Heart right ventricle (tissue), 16 donors: ENCODE measurements at regions not wholly inside any gene's neighbourhood (a gene's known extent, or its start where the extent isn't known, plus 50 kb on each side); places are given as distances from the start of the nearest gene placed in this dataset.

Experiments used
- ATAC-seq, 8 donors: fragments of 200-7000 bp; cut with Tn5 transposase; one replicate each; pipeline ENCODE4 v1.9.1; 2020; ENCODE audit warnings: mild to moderate bottlenecking in 8 of 8, moderate library complexity in 8 of 8, moderate number of reproducible peaks in 1 of 8
- DNase-seq, 2 donors: peaks; one replicate each; pipeline ENCODE4 v3.0.0-alpha.2; 2020
- H3K27ac ChIP-seq, 10 donors: fragments of 200-600 bp; sonication (generic) in 2 of 10; one replicate each; pipeline versions ENCODE4 v1.5.0 to v1.8.0; 2020 to 2022; ENCODE audit warnings: mild to moderate bottlenecking in 3 of 10
- H3K27me3 ChIP-seq, 7 donors: fragments of 200-600 bp; one replicate each; pipeline ENCODE4 v1.8.0; 2021 to 2022; ENCODE audit warnings: mild to moderate bottlenecking in 2 of 7
- H3K36me3 ChIP-seq, 9 donors: fragments of 200-600 bp; sonication (generic) in 1 of 9; one replicate each; pipeline versions ENCODE4 v1.5.0 to v1.8.0; 2020 to 2022; ENCODE audit warnings: mild to moderate bottlenecking in 2 of 9
- H3K4me1 ChIP-seq, 9 donors: fragments of 200-600 bp; sonication (generic) in 1 of 9; one replicate each; pipeline versions ENCODE4 v1.5.0 to v1.8.0; 2020 to 2022; ENCODE audit warnings: mild to moderate bottlenecking in 4 of 9
- H3K4me3 ChIP-seq, 10 donors: fragments of 200-600 bp; sonication (generic) in 2 of 10; one replicate each; pipeline versions ENCODE4 v1.5.0 to v1.8.0; 2020 to 2022; ENCODE audit warnings: mild to moderate bottlenecking in 7 of 10, moderate library complexity in 2 of 10
- H3K9me3 ChIP-seq, 11 donors: fragments of 200-600 bp in 10 of 11; sonication (generic) in 2 of 11; one replicate each; pipeline versions ENCODE4 v1.5.0 to v1.8.0; 2013 to 2022; ENCODE audit warnings: mild to moderate bottlenecking in 2 of 11, control low read depth in 1 of 11, moderate library complexity in 1 of 11
- WGBS, 2 donors: extraction: QIAGEN DNeasy Blood & Tissue Kit; methylation state at CpG; one replicate each; pipeline ENCODE4 v1.1.7; 2013; ENCODE audit warnings: inconsistent platforms in 1 of 2; 5-methylcytosine and 5-hydroxymethylcytosine counted together
- intact Hi-C, 10 donors: fragments of 100-400 bp; cut with DNase I; formaldehyde crosslinking; loops; one replicate each; pipeline versions ENCODE4 v1.11.1 to v1.14.2; 2022
- TF ChIP-seq, protein P1 (sequence below), 9 donors: fragments of 200-600 bp; sonication (generic) in 2 of 9; IDR thresholded peaks; one replicate each; pipeline versions ENCODE4 v1.5.0 to v1.8.0; 2021 to 2022; ENCODE audit warnings: antibody characterized with exemption in 9 of 9, mild to moderate bottlenecking in 5 of 9, moderate library complexity in 1 of 9
- donor health status: Arrhythmogenic right ventricular cardiomyopathy.
- donor health status: ischemic (EF 13 %, LVEDD 7.1; RV severe dilation, severe dysfunction).
- donor health status: healthy with polysubstance abuse.
- donor health status: DM: no; HTN: yes; CAD: no.
- donor health status: DM: no; HTN: no; CAD: no.
- donor health status: ischemic (EF 25% LVEDD 6.9; RV normal size, moderate dysfunction).
- donor health status: ischemic (EF 25% LVEDD 5.7; RV mildly dilated, moderate dysfunction).
- donor health status: healthy.
- donor health status: DM: yes; HTN: yes; CAD: no.
- donor health status: Ischemic cardiomyopathy.
- donor health status: ischemic (EF 35%, LVEDD 5.7; RV mildly dilated, moderate dysfunction).
- donor health status: nonischemic (EF 11% LVEDD 7.7; RV severe dilation, severe dysfunction).
- donor health status: DM: yes; HTN: yes; CAD: no.
- donor health status: PGD.
- donor health status: ischemic (EF 29% LVEDD 5.4; RV normal size, mild dysfunction).
- donor health status: nonischemic (EF 23%, LVEDD 6.1; RV moderate dilation, normal function).

DNA sequence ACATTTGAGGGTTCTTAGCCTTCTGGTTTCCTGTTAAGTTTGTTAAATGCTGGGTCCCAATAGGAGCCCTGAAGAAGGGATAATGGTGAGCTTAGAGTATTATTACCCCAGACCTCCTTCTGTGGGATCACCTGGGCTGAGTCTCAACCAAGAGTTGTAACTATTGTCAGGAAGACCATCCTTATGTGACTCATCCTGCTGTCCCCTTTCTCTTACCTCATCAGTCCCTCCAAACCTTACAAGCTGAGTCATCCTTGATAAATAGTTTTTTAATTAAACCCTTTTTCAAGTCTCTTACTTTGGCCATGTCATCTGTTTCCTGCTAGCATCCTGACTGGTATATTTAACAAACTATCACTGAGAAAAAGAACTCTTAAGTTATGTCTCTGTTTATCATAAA is 502.8 kb downstream of the LRRC70 start:
- intact Hi-C loops = no loop called here
- Histone ChIP-seq H3K27me3 (no peaks in the 10 kb centered on the region), H3K27ac (no peak overlapping the region), H3K36me3 (no peaks in the 10 kb centered on the region), H3K4me1 (no peaks in the 10 kb centered on the region), H3K4me3 (no peak overlapping the region), H3K9me3 (no peaks in the 10 kb centered on the region)
- TF ChIP-seq, protein P1, sequence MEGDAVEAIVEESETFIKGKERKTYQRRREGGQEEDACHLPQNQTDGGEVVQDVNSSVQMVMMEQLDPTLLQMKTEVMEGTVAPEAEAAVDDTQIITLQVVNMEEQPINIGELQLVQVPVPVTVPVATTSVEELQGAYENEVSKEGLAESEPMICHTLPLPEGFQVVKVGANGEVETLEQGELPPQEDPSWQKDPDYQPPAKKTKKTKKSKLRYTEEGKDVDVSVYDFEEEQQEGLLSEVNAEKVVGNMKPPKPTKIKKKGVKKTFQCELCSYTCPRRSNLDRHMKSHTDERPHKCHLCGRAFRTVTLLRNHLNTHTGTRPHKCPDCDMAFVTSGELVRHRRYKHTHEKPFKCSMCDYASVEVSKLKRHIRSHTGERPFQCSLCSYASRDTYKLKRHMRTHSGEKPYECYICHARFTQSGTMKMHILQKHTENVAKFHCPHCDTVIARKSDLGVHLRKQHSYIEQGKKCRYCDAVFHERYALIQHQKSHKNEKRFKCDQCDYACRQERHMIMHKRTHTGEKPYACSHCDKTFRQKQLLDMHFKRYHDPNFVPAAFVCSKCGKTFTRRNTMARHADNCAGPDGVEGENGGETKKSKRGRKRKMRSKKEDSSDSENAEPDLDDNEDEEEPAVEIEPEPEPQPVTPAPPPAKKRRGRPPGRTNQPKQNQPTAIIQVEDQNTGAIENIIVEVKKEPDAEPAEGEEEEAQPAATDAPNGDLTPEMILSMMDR (IDR thresholded peaks at IDR 0.05) = no peak
- no peak for DNase-seq
- ATAC-seq = no peak

DNA sequence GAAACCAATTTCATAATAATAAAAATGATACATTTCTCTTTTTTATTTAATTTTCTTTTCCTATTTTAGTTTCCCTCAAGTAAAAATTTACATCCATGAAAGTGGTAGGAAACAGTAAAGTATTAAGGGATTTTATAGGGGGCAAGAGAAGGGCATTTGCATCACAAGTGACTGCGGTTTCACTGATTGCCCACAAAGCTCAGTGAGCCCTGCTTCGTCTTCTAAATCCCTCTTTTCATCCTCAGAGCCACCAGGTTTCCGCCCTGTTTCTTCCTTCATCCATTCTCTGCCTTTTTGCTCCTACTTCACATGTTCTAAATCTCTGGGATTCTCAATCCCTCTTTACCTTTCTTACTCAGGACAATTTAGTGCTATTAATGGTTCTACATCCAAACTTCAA is 491.4 kb downstream of the LRRC70 start:
- Histone ChIP-seq H3K4me3 (no peak overlapping the region), H3K9me3 (no peaks in the 10 kb centered on the region), H3K4me1 (no peaks in the 10 kb centered on the region), H3K27ac (no peak overlapping the region), H3K36me3 (no peaks in the 10 kb centered on the region), H3K27me3 (no peaks in the 10 kb centered on the region)
- WGBS, 2 donors = 79 to 82% methylated on average over 3 of the region's 3 CpGs
- no peak for DNase-seq
- intact Hi-C loops = no loop called here
- TF ChIP-seq, protein P1 (IDR thresholded peaks at IDR 0.05) = no peak
- no peak for ATAC-seq

GRCh38 chr5:63055421-63055820 is 476.8 kb downstream of the LRRC70 start:
- no peak overlapping the region for H3K27ac ChIP-seq
- 65 to 81% methylated on average over 1 of the region's 1 CpG for WGBS, 2 donors
- H3K4me3 ChIP-seq = no peak overlapping the region
- ATAC-seq = no peak
- no peaks in the 10 kb centered on the region for H3K4me1 ChIP-seq
- H3K27me3 ChIP-seq = no peaks in the 10 kb centered on the region
- H3K36me3 ChIP-seq = no peaks in the 10 kb centered on the region
- no peaks in the 10 kb centered on the region for H3K9me3 ChIP-seq
- TF ChIP-seq, protein P1 (IDR thresholded peaks at IDR 0.05) = no peak
- intact Hi-C loops = no loop called here
- DNase-seq = no peak

GRCh38 chr5:63053019-63053638 is 474.5 kb downstream of the LRRC70 start:
- peak in 7 of 8 donors; percentile 35 to 95 (median 69) for ATAC-seq
- intact Hi-C loops = no loop called here
- Histone ChIP-seq H3K4me3 (no peak overlapping the region), H3K36me3 (no peaks in the 10 kb centered on the region), H3K27me3 (no peaks in the 10 kb centered on the region), H3K4me1 (no peaks in the 10 kb centered on the region), H3K9me3 (no peaks in the 10 kb centered on the region), H3K27ac (no peak overlapping the region)
- peak in 1 of 2 donors; percentile 34 for DNase-seq
- WGBS, 2 donors = 66% methylated on average over 6 of the region's 6 CpGs
- TF ChIP-seq, protein P1 (IDR thresholded peaks at IDR 0.05) = no peak
